NCI-H2171 treated with DMSO at 0.1 percent for 48 hours (cell line): ENCODE measurements at regions not wholly inside any gene's neighbourhood (a gene's known extent, or its start where the extent isn't known, plus 50 kb on each side); places are given as distances from the start of the nearest gene placed in this dataset.

Experiments
- DNase-seq: peaks from one replicate; lab custom pipeline; 2025; lab: John Stamatoyannopoulos, UW

DNA sequence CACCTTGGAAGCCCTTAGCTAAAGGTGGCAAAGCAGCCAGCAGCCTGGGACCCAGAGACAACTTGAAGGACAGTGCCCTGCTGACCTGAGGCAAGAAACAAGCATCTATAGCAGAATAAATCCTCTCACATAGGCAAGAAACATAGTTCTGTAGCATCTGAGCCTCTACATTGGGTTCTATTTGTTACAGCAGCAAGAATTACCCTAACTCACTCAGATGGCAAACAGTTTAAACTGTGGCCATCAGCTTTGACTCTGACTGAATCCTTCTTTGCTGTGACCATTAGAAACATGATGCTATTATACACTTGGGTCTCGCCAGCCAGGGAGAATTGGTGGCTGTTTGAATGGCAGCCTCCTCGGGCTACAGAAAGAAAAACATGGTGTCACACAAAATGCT, 53.1 kb upstream of the CCL1 start:
- no peak for DNase-seq

DNA sequence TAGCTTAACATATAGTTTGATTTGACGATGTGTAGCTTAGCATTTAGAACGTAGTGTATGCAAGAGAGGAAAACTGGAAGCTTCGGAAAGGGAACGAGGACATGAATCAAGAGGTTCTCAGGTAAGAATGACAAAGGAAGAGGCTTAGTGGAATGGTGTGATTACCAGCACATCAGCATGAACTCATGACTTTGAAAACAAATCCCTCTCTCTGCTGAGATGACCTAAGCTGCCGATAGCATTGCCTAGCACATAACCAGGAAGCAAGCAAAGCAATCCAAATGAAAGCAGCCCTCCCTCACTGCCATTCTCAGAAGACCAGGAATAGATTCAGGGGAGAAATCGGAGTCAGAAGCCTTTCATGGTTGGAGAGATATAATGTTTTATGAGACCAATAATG, 51.3 kb upstream of the CCL1 start:
- DNase-seq = no peak

- no peak for DNase-seq
These were observed 50.5 kb upstream of the CCL1 start for GRCh38 chr17:34413443-34414119.

DNA sequence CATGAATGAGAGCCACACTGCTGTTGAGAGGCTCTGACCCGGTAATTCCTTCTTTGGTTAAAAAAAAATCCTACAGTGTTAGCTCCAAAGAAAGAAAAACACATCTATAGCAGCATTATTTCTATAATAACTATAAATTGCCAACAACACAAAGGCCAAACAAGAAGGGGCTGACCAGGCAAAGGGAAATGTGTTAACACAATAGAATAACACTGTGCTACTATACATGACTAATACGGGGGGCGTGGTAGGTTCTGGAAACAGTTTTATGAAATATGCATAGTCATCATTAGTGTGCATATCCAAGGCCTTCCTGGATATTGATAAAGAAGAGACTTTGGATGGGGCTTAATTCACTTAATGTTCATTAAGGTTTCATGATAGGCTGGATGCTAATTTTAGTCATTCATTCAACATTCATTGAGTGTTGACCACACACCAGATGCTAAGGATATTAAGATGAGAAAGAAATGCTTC, 50.0 kb upstream of the CCL1 start:
- DNase-seq = no peak
